Keratinocyte (primary cell): ENCODE measurements at regions not wholly inside any gene's neighbourhood (a gene's known extent, or its start where the extent isn't known, plus 50 kb on each side); places are given as distances from the start of the nearest gene placed in this dataset.

Experiments used
- EZH2 ChIP-seq: IDR thresholded peaks from one replicate; pipeline ENCODE4 v1.6.1; 2012; ENCODE audit warnings: inconsistent platforms, mild to moderate bottlenecking, low read length, moderate library complexity
- TF ChIP-seq, protein P1 (sequence below), 3 experiments: IDR thresholded peaks in 1 of 3; conservative IDR thresholded peaks in 1 of 3; optimal IDR thresholded peaks in 1 of 3; 2 replicates in 2 of 3; 3 replicates in 1 of 3; pipeline versions ENCODE3 to v1.5.1; 2011; ENCODE audit warnings: low read length in 3 of 3, mild to moderate bottlenecking in 3 of 3, moderate library complexity in 2 of 3, control low read depth in 1 of 3, inconsistent platforms in 1 of 3; ENCODE audit not compliant: insufficient read depth in 2 of 3; ENCODE audit errors: extremely low read depth in 1 of 3

DNA sequence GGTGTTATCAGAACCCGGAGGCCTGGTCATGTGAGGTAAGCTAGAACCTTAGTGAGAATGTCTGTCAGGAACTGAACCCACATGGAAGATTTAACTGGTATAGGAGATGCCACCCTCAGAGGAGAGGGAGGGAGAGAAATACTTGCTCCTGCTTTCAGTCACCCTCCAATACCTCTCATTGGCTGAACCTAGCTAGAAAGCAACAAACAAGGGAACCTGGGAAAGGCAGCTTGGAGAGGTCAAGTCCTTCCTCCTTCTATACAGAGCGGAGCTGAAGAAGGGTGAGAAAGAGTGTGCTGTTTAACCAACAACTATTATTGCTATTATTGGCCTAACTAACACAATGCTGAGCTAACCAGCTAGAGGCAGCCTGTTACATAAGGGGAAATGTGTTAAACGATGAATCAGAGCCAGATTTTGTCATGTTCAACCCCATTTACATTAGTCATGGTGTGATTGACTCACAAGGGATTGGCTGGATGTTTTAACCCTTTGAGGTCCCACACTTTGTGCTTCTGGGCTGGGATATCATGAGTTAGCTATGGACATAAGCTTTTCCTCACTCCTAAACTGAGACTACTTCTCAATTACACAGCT, 96.5 kb upstream of the ESX1 start:
- TF ChIP-seq, protein P1, sequence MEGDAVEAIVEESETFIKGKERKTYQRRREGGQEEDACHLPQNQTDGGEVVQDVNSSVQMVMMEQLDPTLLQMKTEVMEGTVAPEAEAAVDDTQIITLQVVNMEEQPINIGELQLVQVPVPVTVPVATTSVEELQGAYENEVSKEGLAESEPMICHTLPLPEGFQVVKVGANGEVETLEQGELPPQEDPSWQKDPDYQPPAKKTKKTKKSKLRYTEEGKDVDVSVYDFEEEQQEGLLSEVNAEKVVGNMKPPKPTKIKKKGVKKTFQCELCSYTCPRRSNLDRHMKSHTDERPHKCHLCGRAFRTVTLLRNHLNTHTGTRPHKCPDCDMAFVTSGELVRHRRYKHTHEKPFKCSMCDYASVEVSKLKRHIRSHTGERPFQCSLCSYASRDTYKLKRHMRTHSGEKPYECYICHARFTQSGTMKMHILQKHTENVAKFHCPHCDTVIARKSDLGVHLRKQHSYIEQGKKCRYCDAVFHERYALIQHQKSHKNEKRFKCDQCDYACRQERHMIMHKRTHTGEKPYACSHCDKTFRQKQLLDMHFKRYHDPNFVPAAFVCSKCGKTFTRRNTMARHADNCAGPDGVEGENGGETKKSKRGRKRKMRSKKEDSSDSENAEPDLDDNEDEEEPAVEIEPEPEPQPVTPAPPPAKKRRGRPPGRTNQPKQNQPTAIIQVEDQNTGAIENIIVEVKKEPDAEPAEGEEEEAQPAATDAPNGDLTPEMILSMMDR (optimal IDR thresholded peaks at IDR 0.05 in 1 of 3, IDR thresholded peaks at IDR 0.05 in 1 of 3, conservative IDR thresholded peaks at IDR 0.05 in 1 of 3; ENCODE audit: extremely low read depth in 1 of 3, insufficient read depth in 2 of 3, low read length in 3 of 3), result no peak
- TF ChIP-seq EZH2, result no peak
